AG04449 (cell line): ENCODE measurements at regions not wholly inside any gene's neighbourhood (a gene's known extent, or its start where the extent isn't known, plus 50 kb on each side); places are given as distances from the start of the nearest gene placed in this dataset.

ENCODE experiments used
- CTCF ChIA-PET: fragments of 350-600 bp; formaldehyde crosslinking; extraction: SDS; loops from one replicate; lab custom pipeline; 2021; ENCODE audit warnings: antibody characterized with exemption; lab: Yijun Ruan, JAX
- POLR2A ChIA-PET: fragments of 400-600, 350-600 bp; formaldehyde crosslinking; extraction: SDS; loops from one replicate; lab custom pipeline; 2020; ENCODE audit warnings: antibody characterized with exemption, inconsistent platforms; lab: Yijun Ruan, JAX
- DNase-seq: peaks from one replicate; pipeline ENCODE4 v3.0.0-alpha.2; 2010; ENCODE audit warnings: low read depth, low spot score
- H3K4me3 ChIP-seq: 2 replicates; pipeline ENCODE4 v1.5.1; 2011; ENCODE audit warnings: low read depth, mild to moderate bottlenecking, control low read depth, low read length
- CTCF ChIP-seq: IDR thresholded peaks from one replicate; pipeline ENCODE4 v1.5.1; 2011; ENCODE audit warnings: mild to moderate bottlenecking, moderate library complexity, low read length, control low read depth, inconsistent platforms; ENCODE audit not compliant: insufficient read depth; ENCODE audit errors: missing control alignments

DNA sequence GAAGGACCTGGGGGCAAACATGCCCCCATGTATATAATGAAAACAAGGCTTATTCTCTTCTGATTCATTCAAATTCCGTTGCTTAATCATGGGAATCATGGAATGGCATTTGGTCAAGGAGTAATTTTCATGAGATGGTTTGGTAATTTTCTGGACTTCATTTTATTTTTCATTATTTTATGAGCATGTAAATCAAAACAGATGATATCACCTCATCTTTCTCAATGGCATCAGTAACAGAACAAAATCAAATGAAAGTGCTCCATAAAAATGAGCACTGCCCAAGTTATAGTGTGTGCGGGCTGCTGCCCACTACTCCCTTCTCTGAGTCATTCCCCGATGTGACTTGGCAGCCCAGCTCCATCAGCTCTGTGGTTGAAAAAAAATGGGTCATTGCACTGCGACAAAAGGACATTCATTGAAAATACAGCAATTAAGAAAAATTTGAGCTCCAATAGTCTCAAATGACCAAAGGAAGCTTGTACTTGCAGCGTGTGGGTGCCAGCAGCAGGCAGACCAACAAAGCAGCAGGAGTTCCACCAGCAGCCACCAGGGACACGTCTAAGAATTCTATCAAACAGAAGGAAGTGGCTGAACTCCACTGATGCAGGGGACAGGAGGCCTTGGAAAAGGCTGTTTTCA is 84.3 kb upstream of the VAV3 start:
- peak; percentile 13 for TF ChIP-seq CTCF
- ChIA-PET POLR2A (no interaction called here), CTCF (interaction anchor here (1.4 kb wide), 1 partner anchor 16 kb away, joined by 3 read pairs; no protein-coding TSS in a partner anchor)
- DNase-seq: no peak
- H3K4me3 ChIP-seq: no peak overlapping the region

- DNase-seq: no peak
- ChIA-PET CTCF (interaction anchor here (1.4 kb wide), 1 partner anchor 15 kb away, joined by 3 read pairs; no protein-coding TSS in a partner anchor), POLR2A (no interaction called here)
- H3K4me3 ChIP-seq: no peak overlapping the region
- no peak for TF ChIP-seq CTCF
Measured at GRCh38 chr1:108048301-108049177, 83.6 kb upstream of the VAV3 start.

DNA sequence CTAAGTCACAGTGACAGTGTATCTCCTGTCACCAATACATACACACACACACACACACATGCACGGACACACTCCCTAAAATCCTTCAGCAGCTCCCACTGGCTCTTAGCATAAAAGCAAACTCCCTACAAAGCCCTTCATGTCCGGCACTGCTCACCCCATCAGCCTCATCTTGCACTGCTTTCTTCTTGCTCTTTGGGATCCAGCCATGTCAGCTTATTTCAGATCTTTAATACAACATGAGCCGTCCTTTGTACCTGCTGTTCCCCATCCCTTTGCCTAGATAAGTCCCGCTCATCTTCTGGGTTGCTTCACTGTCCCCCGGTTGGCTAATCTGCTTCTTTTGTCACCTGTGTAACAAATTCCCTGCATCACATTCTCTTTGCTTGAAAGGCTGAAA is 82.1 kb upstream of the VAV3 start:
- CTCF ChIA-PET: no interaction called here
- POLR2A ChIA-PET: no interaction called here
- DNase-seq: no peak
- no peak for TF ChIP-seq CTCF
- no peak overlapping the region for H3K4me3 ChIP-seq

DNA sequence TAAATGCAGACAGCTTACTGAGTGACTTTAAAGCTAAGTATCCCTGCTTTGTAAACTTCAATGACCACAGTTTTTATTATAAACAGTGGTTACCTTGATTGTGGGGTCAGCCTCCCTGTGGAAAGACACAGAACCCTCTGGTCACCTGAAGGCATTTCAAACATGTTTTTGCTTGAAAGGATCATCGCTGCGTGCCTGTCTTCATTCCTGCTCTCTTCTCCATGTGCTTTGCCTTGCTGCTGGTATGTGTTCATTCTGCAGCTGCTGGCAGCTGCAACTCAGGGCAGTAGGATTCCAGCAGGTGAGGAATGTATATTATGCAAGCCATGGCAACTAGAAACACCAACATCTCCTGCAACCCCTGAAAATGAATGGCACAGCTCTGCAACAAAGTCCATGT is 81.0 kb upstream of the VAV3 start:
- TF ChIP-seq CTCF: no peak
- no peak overlapping the region for H3K4me3 ChIP-seq
- CTCF ChIA-PET: no interaction called here
- no peak for DNase-seq
- POLR2A ChIA-PET: no interaction called here

DNA sequence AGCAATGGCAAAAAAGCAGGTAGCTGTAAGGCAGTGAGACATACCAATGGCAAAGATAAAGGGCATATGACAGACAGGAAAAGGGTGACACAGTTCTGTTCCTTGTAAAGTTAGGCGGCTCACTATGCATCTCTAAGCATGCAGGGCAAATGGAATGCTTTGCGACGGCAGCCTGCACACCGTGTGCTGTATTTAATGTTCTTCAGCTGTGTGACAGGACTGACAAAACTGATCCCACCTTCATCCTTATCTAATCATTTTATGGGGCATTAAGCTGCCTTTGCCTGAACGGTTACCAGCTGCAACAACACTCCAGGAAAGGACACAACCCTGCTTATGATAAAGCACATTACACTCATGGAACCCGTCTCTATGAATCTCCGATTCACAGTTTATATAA is 80.5 kb upstream of the VAV3 start:
- no peak for TF ChIP-seq CTCF
- DNase-seq: no peak
- ChIA-PET CTCF (no interaction called here), POLR2A (no interaction called here)
- no peak overlapping the region for H3K4me3 ChIP-seq

DNA sequence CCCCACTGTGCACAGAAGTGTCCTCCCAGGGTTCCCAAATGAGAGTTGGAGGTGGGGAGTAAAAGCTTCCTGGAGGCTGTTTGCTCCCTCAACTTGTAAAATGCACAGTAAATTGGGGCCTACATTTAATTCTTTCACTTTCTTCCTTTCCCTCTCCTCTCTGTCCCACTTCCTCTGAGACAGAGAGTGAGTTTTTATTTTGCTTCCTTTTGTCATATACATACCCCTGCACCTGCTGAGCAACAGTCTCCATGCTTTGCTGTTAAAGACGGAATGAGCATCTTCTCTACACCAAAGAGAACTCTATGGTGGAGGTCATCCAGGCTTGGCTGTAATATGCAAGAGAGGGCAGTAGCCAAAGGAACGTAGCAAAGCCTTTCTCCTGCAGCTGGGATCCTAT is 79.3 kb upstream of the VAV3 start:
- ChIA-PET POLR2A (no interaction called here), CTCF (no interaction called here)
- no peak for TF ChIP-seq CTCF
- no peak for DNase-seq
- H3K4me3 ChIP-seq: no peak overlapping the region
